HEK293T (cell line): ENCODE measurements at regions not wholly inside any gene's neighbourhood (a gene's known extent, or its start where the extent isn't known, plus 50 kb on each side); places are given as distances from the start of the nearest gene placed in this dataset.

Experiments
- CTCF ChIA-PET: fragments of 350-600 bp; formaldehyde crosslinking; extraction: SDS; loops from one replicate; lab custom pipeline; 2021; ENCODE audit warnings: antibody characterized with exemption, inconsistent platforms; lab: Yijun Ruan, JAX
- POLR2A ChIA-PET: fragments of 350-600 bp; formaldehyde crosslinking; extraction: SDS; loops from one replicate; lab custom pipeline; 2020; ENCODE audit warnings: antibody characterized with exemption, inconsistent platforms; lab: Yijun Ruan, JAX
- DNase-seq: peaks from one replicate; pipeline ENCODE4 v3.0.0; 2012; ENCODE audit warnings: mixed read lengths; ENCODE audit errors: extremely low spot score
- ARNT ChIP-seq: fragments of 450-650 bp; IDR thresholded peaks from 2 replicates; pipeline ENCODE4 v1.6.1; 2017; ENCODE audit warnings: mild to moderate bottlenecking
- BHLHE40 ChIP-seq: fragments of 450-650 bp; IDR thresholded peaks from 2 replicates; pipeline ENCODE4 v1.6.1; 2016; ENCODE audit warnings: mild to moderate bottlenecking, moderate library complexity, borderline replicate concordance
- CTBP1 ChIP-seq: fragments of 450-650 bp; IDR thresholded peaks from 2 replicates; pipeline ENCODE4 v1.6.1; 2016; ENCODE audit warnings: borderline replicate concordance
- ELF4 ChIP-seq: fragments of 450-650 bp; IDR thresholded peaks from 2 replicates; pipeline ENCODE4 v1.6.1; 2017; ENCODE audit warnings: antibody characterized with exemption
- FOXA1 ChIP-seq: fragments of 450-650 bp; IDR thresholded peaks from 2 replicates; pipeline ENCODE4 v1.6.1; 2016; ENCODE audit warnings: mild to moderate bottlenecking
- FOXK2 ChIP-seq: fragments of 450-650 bp; IDR thresholded peaks from 2 replicates; pipeline ENCODE4 v1.6.1; 2016; ENCODE audit warnings: mild to moderate bottlenecking
- FOXM1 ChIP-seq: fragments of 450-650 bp; IDR thresholded peaks from 2 replicates; pipeline ENCODE4 v1.6.1; 2017; ENCODE audit warnings: mild to moderate bottlenecking, borderline replicate concordance
- HDGF ChIP-seq: fragments of 450-650 bp; IDR thresholded peaks from 2 replicates; pipeline ENCODE4 v1.6.1; 2017; ENCODE audit warnings: antibody characterized with exemption, borderline replicate concordance
- L3MBTL2 ChIP-seq: fragments of 450-650 bp; conservative IDR thresholded peaks from 2 replicates; pipeline ENCODE4 v1.6.1; 2016; ENCODE audit warnings: mild to moderate bottlenecking
- LEF1 ChIP-seq: fragments of 450-650 bp; IDR thresholded peaks from 2 replicates; pipeline ENCODE4 v1.6.1; 2017; ENCODE audit warnings: mild to moderate bottlenecking, borderline replicate concordance
- NFRKB ChIP-seq: fragments of 450-650 bp; IDR thresholded peaks from 2 replicates; pipeline ENCODE4 v1.6.1; 2016; ENCODE audit warnings: mild to moderate bottlenecking, moderate library complexity
- PKNOX1 ChIP-seq: fragments of 450-650 bp; IDR thresholded peaks from 2 replicates; pipeline ENCODE4 v1.6.1; 2016
- SP1 ChIP-seq: fragments of 450-650 bp; IDR thresholded peaks from 2 replicates; pipeline ENCODE4 v1.6.1; 2017
- SUZ12 ChIP-seq: fragments of 450-650 bp; IDR thresholded peaks from 2 replicates; pipeline ENCODE4 v1.6.1; 2016; ENCODE audit warnings: mild to moderate bottlenecking
- TARDBP ChIP-seq: fragments of 450-650 bp; IDR thresholded peaks from 2 replicates; pipeline ENCODE4 v1.6.1; 2016
- ZNF384 ChIP-seq: fragments of 450-650 bp; IDR thresholded peaks from 2 replicates; pipeline ENCODE4 v1.6.1; 2016

- ChIA-PET POLR2A (no interaction called here), CTCF (no interaction called here)
- DNase-seq, result no peak
- TF ChIP-seq FOXK2, result no peak
- no peak for TF ChIP-seq CTBP1
- no peak for TF ChIP-seq PKNOX1
- TF ChIP-seq L3MBTL2, result no peak
- no peak for TF ChIP-seq TARDBP
- TF ChIP-seq BHLHE40, result no peak
- TF ChIP-seq NFRKB, result no peak
- TF ChIP-seq FOXM1, result no peak
- no peak for TF ChIP-seq SUZ12
- TF ChIP-seq ZNF384, result no peak
- no peak for TF ChIP-seq ELF4
- TF ChIP-seq ARNT, result no peak
- no peak for TF ChIP-seq FOXA1
- TF ChIP-seq HDGF, result no peak
- no peak for TF ChIP-seq LEF1
- TF ChIP-seq SP1, result no peak
Measured at GRCh38 chr1:25073640-25074270, 143.7 kb upstream of the RUNX3 start.

DNA sequence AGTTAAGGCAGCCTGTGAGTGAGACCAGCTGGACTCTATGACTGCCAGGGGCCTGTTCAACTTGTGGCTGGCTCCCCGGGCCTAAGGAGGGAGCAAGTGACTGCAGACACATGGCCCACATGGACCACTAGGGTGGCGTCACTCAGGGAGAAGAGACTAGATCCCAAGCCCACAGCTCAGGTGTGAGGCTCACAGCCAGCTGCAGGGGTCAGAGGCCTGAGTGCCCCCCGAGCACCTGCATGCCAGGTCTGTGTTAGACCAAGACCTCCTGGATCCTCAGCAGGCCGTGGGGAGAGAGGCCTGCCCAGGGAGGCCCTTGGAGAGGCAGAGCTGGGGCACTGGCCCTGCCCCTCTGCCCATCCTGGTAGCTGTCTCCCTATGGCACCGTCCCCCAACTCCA lies 142.4 kb upstream of the RUNX3 start:
- DNase-seq, result no peak
- ChIA-PET CTCF (no interaction called here), POLR2A (no interaction called here)
- TF ChIP-seq SUZ12, result no peak
- TF ChIP-seq CTBP1, result no peak
- TF ChIP-seq FOXA1, result no peak
- TF ChIP-seq HDGF, result no peak

GRCh38 chr1:25068829-25069228 lies 138.8 kb upstream of the RUNX3 start:
- ChIA-PET CTCF (interaction anchor here (0.6 kb wide), 1 partner anchor 1429 kb away, joined by 3 read pairs; no protein-coding TSS in a partner anchor), POLR2A (no interaction called here)
- TF ChIP-seq SP1 (no peak), SUZ12 (no peak), LEF1 (no peak), FOXA1 (no peak), ARNT (no peak), NFRKB (no peak), TARDBP (no peak), HDGF (no peak), CTBP1 (no peak), PKNOX1 (no peak), FOXK2 (no peak)
- no peak for DNase-seq

GRCh38 chr1:25068316-25068715 lies 138.2 kb upstream of the RUNX3 start:
- ChIA-PET POLR2A (no interaction called here), CTCF (interaction anchor here (0.6 kb wide), 1 partner anchor 1429 kb away, joined by 3 read pairs; no protein-coding TSS in a partner anchor)
- DNase-seq, result no peak
- TF ChIP-seq TARDBP, result no peak
- TF ChIP-seq PKNOX1, result no peak
- TF ChIP-seq FOXM1, result no peak
- TF ChIP-seq BHLHE40, result no peak
- no peak for TF ChIP-seq SP1
- TF ChIP-seq L3MBTL2, result no peak
- TF ChIP-seq SUZ12, result no peak
- TF ChIP-seq ARNT, result no peak
- no peak for TF ChIP-seq NFRKB
- no peak for TF ChIP-seq CTBP1
- no peak for TF ChIP-seq ZNF384
- no peak for TF ChIP-seq FOXA1
- no peak for TF ChIP-seq HDGF
- TF ChIP-seq ELF4, result no peak

DNA sequence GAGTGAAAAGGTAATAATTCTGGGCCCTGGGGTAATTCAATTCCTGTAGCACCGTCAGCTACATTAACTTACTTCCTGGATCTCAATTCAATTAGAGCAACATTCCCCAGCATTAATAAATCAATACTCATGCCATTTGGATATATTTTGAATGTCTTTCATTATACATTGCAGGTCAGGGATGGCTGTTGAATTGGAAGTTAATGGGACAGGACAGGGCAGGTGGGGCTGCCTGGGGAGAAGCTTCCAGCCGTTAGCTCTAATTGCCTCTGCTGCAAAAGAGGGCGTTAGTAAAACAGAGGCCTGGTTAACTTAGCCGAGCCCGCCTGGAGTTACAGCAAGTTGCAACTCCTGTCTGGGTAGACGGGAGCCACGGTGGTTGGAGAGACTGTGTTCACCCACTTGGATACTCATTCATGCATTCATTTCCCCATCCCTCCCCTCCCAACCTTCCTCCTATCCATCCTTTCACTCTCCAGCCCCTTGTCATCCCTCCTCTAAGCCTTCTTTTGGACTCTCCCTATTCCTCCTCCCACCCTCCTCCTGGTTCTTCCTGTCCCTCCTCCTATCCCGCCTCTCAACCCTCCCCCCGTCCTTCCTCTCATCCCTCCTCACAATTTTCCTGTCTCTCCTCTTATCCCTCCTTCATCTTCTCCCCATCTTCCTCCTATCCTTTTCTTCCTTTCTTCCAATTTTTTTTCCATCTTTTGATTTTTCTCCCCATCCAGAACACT lies 137.6 kb upstream of the RUNX3 start:
- no peak for TF ChIP-seq PKNOX1
- TF ChIP-seq L3MBTL2, result no peak
- TF ChIP-seq LEF1, result no peak
- TF ChIP-seq CTBP1, result no peak
- TF ChIP-seq NFRKB, result no peak
- TF ChIP-seq ARNT, result no peak
- no peak for TF ChIP-seq FOXM1
- no peak for TF ChIP-seq ELF4
- TF ChIP-seq HDGF, result no peak
- no peak for TF ChIP-seq FOXA1
- TF ChIP-seq FOXK2, result no peak
- no peak for TF ChIP-seq TARDBP
- TF ChIP-seq SUZ12, result no peak
- TF ChIP-seq ZNF384, result no peak
- DNase-seq, result no peak
- ChIA-PET CTCF (interaction anchor here (0.6 kb wide), 1 partner anchor 879 kb away, joined by 3 read pairs; no protein-coding TSS in a partner anchor), POLR2A (no interaction called here)
